IPS DF 6.9 (cell line): ENCODE measurements at regions not wholly inside any gene's neighbourhood (a gene's known extent, or its start where the extent isn't known, plus 50 kb on each side); places are given as distances from the start of the nearest gene placed in this dataset.

Source experiments
- DNase-seq: peaks from one replicate; pipeline ENCODE4 v3.0.0-alpha.2; 2013; ENCODE audit warnings: low read depth, low spot score
- H3K27ac ChIP-seq: one replicate; pipeline ENCODE4 v1.5.1; 2013; ENCODE audit warnings: low read length, control low read depth
- H3K27me3 ChIP-seq: 2 replicates; pipeline ENCODE4 v1.6.1; 2013; ENCODE audit warnings: mild to moderate bottlenecking, low read length; ENCODE audit not compliant: control insufficient read depth, insufficient read depth
- H3K36me3 ChIP-seq: 2 replicates; pipeline ENCODE4 v1.6.1; 2013; ENCODE audit warnings: low read length; ENCODE audit not compliant: control insufficient read depth, insufficient read depth
- H3K4me1 ChIP-seq: 2 replicates; pipeline ENCODE4 v1.6.1; 2013; ENCODE audit warnings: low read length; ENCODE audit not compliant: control insufficient read depth, insufficient read depth
- H3K4me3 ChIP-seq: 2 replicates; pipeline ENCODE4 v1.5.1; 2013; ENCODE audit warnings: mild to moderate bottlenecking, low read length
- H3K9me3 ChIP-seq: 2 replicates; pipeline ENCODE4 v1.6.1; 2013; ENCODE audit warnings: low read length, inconsistent platforms; ENCODE audit not compliant: control insufficient read depth, insufficient read depth
- WGBS: extraction: QIAGEN DNeasy Blood & Tissue Kit; methylation state at CpG from one replicate; pipeline ENCODE4 v1.1.7; 2013; ENCODE audit warnings: mixed read lengths, missing lambda C conversion rate; ENCODE audit not compliant: insufficient read length, insufficient coverage; 5-methylcytosine and 5-hydroxymethylcytosine counted together

- H3K27ac ChIP-seq, result no peak overlapping the region
- no peaks in the 10 kb centered on the region for H3K27me3 ChIP-seq
- no peak for DNase-seq
- H3K4me1 ChIP-seq, result no peaks in the 10 kb centered on the region
- H3K9me3 ChIP-seq, result no peaks in the 10 kb centered on the region
- no peaks in the 10 kb centered on the region for H3K36me3 ChIP-seq
- no CpG with 5 or more reads among the region's 4 CpGs for WGBS
- H3K4me3 ChIP-seq, result no peak overlapping the region
Measured at GRCh38 chr15:96818861-96819260, 488.4 kb downstream of the NR2F2 start.

GRCh38 chr15:96827981-96828380 lies 497.5 kb downstream of the NR2F2 start:
- no peaks in the 10 kb centered on the region for H3K36me3 ChIP-seq
- no peak overlapping the region for H3K27ac ChIP-seq
- no peaks in the 10 kb centered on the region for H3K27me3 ChIP-seq
- H3K4me1 ChIP-seq, result no peaks in the 10 kb centered on the region
- H3K9me3 ChIP-seq, result no peaks in the 10 kb centered on the region
- WGBS, result no CpG with 5 or more reads among the region's 8 CpGs
- no peak overlapping the region for H3K4me3 ChIP-seq
- DNase-seq, result no peak

- no peaks in the 10 kb centered on the region; the same call in 1 of the 2 replicates for H3K4me1 ChIP-seq
- H3K9me3 ChIP-seq, result no peaks in the 10 kb centered on the region
- H3K27ac ChIP-seq, result no peak overlapping the region
- WGBS, result no CpG with 5 or more reads among the region's 14 CpGs
- no peaks in the 10 kb centered on the region for H3K36me3 ChIP-seq
- no peak for DNase-seq
- H3K4me3 ChIP-seq, result no peak overlapping the region
- H3K27me3 ChIP-seq, result no peaks in the 10 kb centered on the region
Measured at GRCh38 chr15:96837241-96837970, 506.9 kb downstream of the NR2F2 start.

- Histone ChIP-seq H3K27me3 (no peaks in the 10 kb centered on the region), H3K27ac (no peak overlapping the region), H3K4me3 (no peak overlapping the region), H3K9me3 (no peaks in the 10 kb centered on the region), H3K36me3 (no peaks in the 10 kb centered on the region), H3K4me1 (no peaks in the 10 kb centered on the region; the same call in 1 of the 2 replicates)
- DNase-seq, result no peak
Measured at GRCh38 chr15:96838081-96838480, 507.6 kb downstream of the NR2F2 start.

GRCh38 chr15:96849271-96849900 lies 518.9 kb downstream of the NR2F2 start:
- H3K27me3 ChIP-seq, result no peaks in the 10 kb centered on the region
- H3K9me3 ChIP-seq, result no peaks in the 10 kb centered on the region
- H3K4me1 ChIP-seq, result no peaks in the 10 kb centered on the region
- no peaks in the 10 kb centered on the region for H3K36me3 ChIP-seq
- no peak overlapping the region for H3K27ac ChIP-seq
- no peak overlapping the region for H3K4me3 ChIP-seq
- DNase-seq, result no peak
- WGBS, result no CpG with 5 or more reads among the region's 11 CpGs

GRCh38 chr15:96851613-96852012 lies 521.1 kb downstream of the NR2F2 start:
- DNase-seq, result no peak
- no peak overlapping the region for H3K4me3 ChIP-seq
- no peaks in the 10 kb centered on the region for H3K36me3 ChIP-seq
- no peaks in the 10 kb centered on the region for H3K27me3 ChIP-seq
- no peaks in the 10 kb centered on the region for H3K9me3 ChIP-seq
- no peaks in the 10 kb centered on the region for H3K4me1 ChIP-seq
- H3K27ac ChIP-seq, result no peak overlapping the region
- WGBS, result no CpG with 5 or more reads among the region's 3 CpGs

GRCh38 chr15:96858694-96859093 lies 528.2 kb downstream of the NR2F2 start:
- WGBS, result no CpG with 5 or more reads among the region's 9 CpGs
- no peaks in the 10 kb centered on the region for H3K36me3 ChIP-seq
- no peaks in the 10 kb centered on the region for H3K27me3 ChIP-seq
- no peak overlapping the region for H3K27ac ChIP-seq
- no peaks in the 10 kb centered on the region for H3K9me3 ChIP-seq
- H3K4me3 ChIP-seq, result no peak overlapping the region
- no peak for DNase-seq
- H3K4me1 ChIP-seq, result no peaks in the 10 kb centered on the region

GRCh38 chr15:96860741-96861140 lies 530.2 kb downstream of the NR2F2 start:
- H3K9me3 ChIP-seq, result no peaks in the 10 kb centered on the region
- H3K27ac ChIP-seq, result no peak overlapping the region
- no peaks in the 10 kb centered on the region for H3K27me3 ChIP-seq
- no peak for DNase-seq
- H3K4me3 ChIP-seq, result no peak overlapping the region
- no peaks in the 10 kb centered on the region for H3K36me3 ChIP-seq
- no peaks in the 10 kb centered on the region for H3K4me1 ChIP-seq
- WGBS, result no CpG with 5 or more reads among the region's 4 CpGs

GRCh38 chr15:96867992-96868391 lies 537.5 kb downstream of the NR2F2 start:
- no peaks in the 10 kb centered on the region for H3K9me3 ChIP-seq
- no peak overlapping the region for H3K27ac ChIP-seq
- no peaks in the 10 kb centered on the region for H3K27me3 ChIP-seq
- H3K4me1 ChIP-seq, result no peaks in the 10 kb centered on the region
- WGBS, result no CpG with 5 or more reads among the region's 8 CpGs
- H3K36me3 ChIP-seq, result no peaks in the 10 kb centered on the region
- no peak for DNase-seq
- no peak overlapping the region for H3K4me3 ChIP-seq

GRCh38 chr15:96869122-96869521 lies 538.6 kb downstream of the NR2F2 start:
- no peaks in the 10 kb centered on the region for H3K4me1 ChIP-seq
- no CpG with 5 or more reads among the region's 1 CpG for WGBS
- DNase-seq, result no peak
- no peaks in the 10 kb centered on the region for H3K27me3 ChIP-seq
- no peak overlapping the region for H3K27ac ChIP-seq
- no peak overlapping the region for H3K4me3 ChIP-seq
- H3K36me3 ChIP-seq, result no peaks in the 10 kb centered on the region
- H3K9me3 ChIP-seq, result no peaks in the 10 kb centered on the region

GRCh38 chr15:96869790-96870189 lies 539.3 kb downstream of the NR2F2 start:
- WGBS, result no CpG with 5 or more reads among the region's 1 CpG

More at GRCh38 chr15:96869790-96870189, 539.3 kb downstream of the NR2F2 start:
- H3K27ac ChIP-seq, result no peak overlapping the region
- no peaks in the 10 kb centered on the region for H3K4me1 ChIP-seq
- H3K4me3 ChIP-seq, result no peak overlapping the region
- no peaks in the 10 kb centered on the region for H3K9me3 ChIP-seq
- H3K36me3 ChIP-seq, result no peaks in the 10 kb centered on the region
- DNase-seq, result no peak
- no peaks in the 10 kb centered on the region for H3K27me3 ChIP-seq
